HFFc6 (cell line): ENCODE measurements at regions not wholly inside any gene's neighbourhood (a gene's known extent, or its start where the extent isn't known, plus 50 kb on each side); places are given as distances from the start of the nearest gene placed in this dataset.

ENCODE experiments used
- DNase-seq: peaks from one replicate; pipeline ENCODE4 v3.0.0-alpha.2; 2018
- H3K27ac Mint-ChIP-seq: 2 replicates; pipeline ENCODE4 v1.8.0; 2020; ENCODE audit warnings: mild to moderate bottlenecking, mixed read lengths
- H3K27me3 Mint-ChIP-seq: 2 replicates; pipeline ENCODE4 v1.8.0; 2021; ENCODE audit warnings: mild to moderate bottlenecking, moderate library complexity, mixed read lengths; ENCODE audit not compliant: insufficient read depth
- H3K36me3 Mint-ChIP-seq: 2 replicates; pipeline ENCODE4 v1.8.0; 2021; ENCODE audit warnings: low read depth, mixed read lengths
- H3K4me1 Mint-ChIP-seq: 2 replicates; pipeline ENCODE4 v1.8.0; 2020; ENCODE audit warnings: low read depth, mixed read lengths
- H3K4me3 Mint-ChIP-seq: 2 replicates; pipeline ENCODE4 v1.8.0; 2020; ENCODE audit warnings: mild to moderate bottlenecking, moderate library complexity, mixed read lengths
- H3K9me3 Mint-ChIP-seq: 2 replicates; pipeline ENCODE4 v1.8.0; 2020; ENCODE audit warnings: mild to moderate bottlenecking, mixed read lengths
- CTCF ChIP-seq: fragments of 200-600 bp; sonication (generic); IDR thresholded peaks from 2 replicates; pipeline ENCODE4 v1.5.0; 2021; ENCODE audit warnings: antibody characterized with exemption, mild to moderate bottlenecking

- Mint-ChIP-seq H3K9me3 (no peaks in the 10 kb centered on the region), H3K4me1 (peaks cover 26% of the 10 kb centered on the region), H3K27me3 (no peaks in the 10 kb centered on the region; the same call in 1 of the 2 replicates), H3K27ac (peak overlapping the region; percentile 82), H3K4me3 (peak overlapping the region; percentile 88), H3K36me3 (peaks cover 6% of the 10 kb centered on the region)
- TF ChIP-seq CTCF = no peak
- DNase-seq = no peak
Measured at GRCh38 chr2:144333143-144333555, 186.8 kb downstream of the ZEB2 start.

- peaks cover 6% of the 10 kb centered on the region for H3K36me3 Mint-ChIP-seq
Measured at GRCh38 chr2:144332356-144333142, 187.4 kb downstream of the ZEB2 start.

GRCh38 chr2:144331674-144332355 lies 188.1 kb downstream of the ZEB2 start:
- Mint-ChIP-seq H3K4me3 (peak overlapping the region; percentile 92), H3K27ac (peak overlapping the region; percentile 91), H3K36me3 (peaks cover 6% of the 10 kb centered on the region), H3K9me3 (no peaks in the 10 kb centered on the region), H3K4me1 (peaks cover 32% of the 10 kb centered on the region), H3K27me3 (no peaks in the 10 kb centered on the region; the same call in 1 of the 2 replicates)
- TF ChIP-seq CTCF = peak; percentile 59
- DNase-seq = peak; percentile 74

More at GRCh38 chr2:144332356-144333142, 187.4 kb downstream of the ZEB2 start:
- Mint-ChIP-seq H3K27ac (peak overlapping the region; percentile 82), H3K9me3 (no peaks in the 10 kb centered on the region), H3K27me3 (no peaks in the 10 kb centered on the region; the same call in 1 of the 2 replicates), H3K4me3 (peak overlapping the region; percentile 88), H3K4me1 (peaks cover 26% of the 10 kb centered on the region)
- TF ChIP-seq CTCF = no peak
- peak; percentile 82 for DNase-seq

GRCh38 chr2:144330951-144331673 lies 188.8 kb downstream of the ZEB2 start:
- Mint-ChIP-seq H3K36me3 (peaks cover 6% of the 10 kb centered on the region), H3K4me3 (peak overlapping the region; percentile 92)
- TF ChIP-seq CTCF = no peak

GRCh38 chr2:144329472-144329871 lies 190.4 kb downstream of the ZEB2 start:
- no peak for TF ChIP-seq CTCF
- no peaks in the 10 kb centered on the region; the same call in none of the 2 replicates for H3K27me3 Mint-ChIP-seq
- H3K27ac Mint-ChIP-seq = no peak overlapping the region
- H3K4me3 Mint-ChIP-seq = no peak overlapping the region
- no peaks in the 10 kb centered on the region for H3K9me3 Mint-ChIP-seq
- H3K4me1 Mint-ChIP-seq = peaks cover 48% of the 10 kb centered on the region
- no peak for DNase-seq
- peaks cover 6% of the 10 kb centered on the region for H3K36me3 Mint-ChIP-seq

More at GRCh38 chr2:144330951-144331673, 188.8 kb downstream of the ZEB2 start:
- Mint-ChIP-seq H3K4me1 (peaks cover 37% of the 10 kb centered on the region), H3K9me3 (no peaks in the 10 kb centered on the region), H3K27me3 (no peaks in the 10 kb centered on the region; the same call in 1 of the 2 replicates), H3K27ac (peak overlapping the region; percentile 91)
- no peak for DNase-seq
